ENCODE measurements at regions not wholly inside any gene's neighbourhood (a gene's known extent, or its start where the extent isn't known, plus 50 kb on each side); places are given as distances from the start of the nearest gene placed in this dataset.

- Histone ChIP-seq H3K14ac (ENCODE audit: low read length in 2 of 2) (no peak overlapping the region), H2AFZ (ENCODE audit: low read depth, low read length) (no peak overlapping the region), H3K4me2 (ENCODE audit: low read length, poor library complexity, severe bottlenecking) (no peak overlapping the region), H3K4me3 (ENCODE audit: insufficient read depth in 1 of 2, low read depth in 1 of 2, low read length in 2 of 2) (no peak overlapping the region), H3K27me3 (ENCODE audit: control insufficient read depth in 1 of 2, insufficient read depth in 1 of 2, low read length in 2 of 2) (no peaks in the 10 kb centered on the region), H3K27ac (ENCODE audit: low read length, poor library complexity, severe bottlenecking) (peak overlapping the region; percentile 90), H2BK12ac (ENCODE audit: low read length in 2 of 2) (no peak overlapping the region), H4K8ac (ENCODE audit: low read length) (no peak overlapping the region), H3K9me3 (ENCODE audit: control insufficient read depth, low read length) (no peaks in the 10 kb centered on the region), H2BK15ac (ENCODE audit: low read depth, poor library complexity, severe bottlenecking) (no peak overlapping the region), H2AK5ac (ENCODE audit: low read length, severe bottlenecking) (no peak overlapping the region), H3K23ac (ENCODE audit: low read length in 2 of 2) (no peak overlapping the region), H3K18ac (ENCODE audit: low read depth in 1 of 2, low read length in 2 of 2) (no peak overlapping the region), H2BK5ac (ENCODE audit: low read depth, low read length, poor library complexity, severe bottlenecking) (peak overlapping the region; percentile 70), H2BK120ac (ENCODE audit: low read depth, low read length) (no peak overlapping the region), H3K4ac (ENCODE audit: low read depth in 1 of 2, low read length in 2 of 2) (no peak overlapping the region), H3K9ac (ENCODE audit: low read length) (no peak overlapping the region), H4K91ac (ENCODE audit: low read length) (no peak overlapping the region), H3K36me3 (ENCODE audit: control insufficient read depth in 1 of 2, insufficient read depth in 2 of 2, low read depth in 1 of 2, low read length in 2 of 2) (peaks cover 0 to 6% of the 10 kb centered on the region in 2 experiments), H3K79me1 (replicated peaks; ENCODE audit: low read length, poor library complexity, severe bottlenecking) (peaks cover 2% of the 10 kb centered on the region), H3K4me1 (ENCODE audit: control insufficient read depth, insufficient read depth, low read depth, low read length) (peaks cover 9% of the 10 kb centered on the region)
- no peak for DNase-seq
- 97% methylated on average over 6 of the region's 6 CpGs for WGBS
Observed at GRCh38 chr9:90400091-90400490, 242.5 kb downstream of the DIRAS2 start.

- Histone ChIP-seq H3K27me3 (ENCODE audit: control insufficient read depth in 1 of 2, insufficient read depth in 1 of 2, low read length in 2 of 2) (no peaks in the 10 kb centered on the region), H3K27ac (ENCODE audit: low read length, poor library complexity, severe bottlenecking) (no peak overlapping the region), H2BK12ac (ENCODE audit: low read length in 2 of 2) (no peak overlapping the region), H3K4me3 (ENCODE audit: insufficient read depth in 1 of 2, low read depth in 1 of 2, low read length in 2 of 2) (no peak overlapping the region), H3K9me3 (ENCODE audit: control insufficient read depth, low read length) (peaks cover 36% of the 10 kb centered on the region), H3K4me1 (ENCODE audit: control insufficient read depth, insufficient read depth, low read depth, low read length) (no peaks in the 10 kb centered on the region), H4K91ac (ENCODE audit: low read length) (no peak overlapping the region), H3K9ac (ENCODE audit: low read length) (no peak overlapping the region), H3K36me3 (ENCODE audit: control insufficient read depth in 1 of 2, insufficient read depth in 2 of 2, low read depth in 1 of 2, low read length in 2 of 2) (peaks cover 0 to 11% of the 10 kb centered on the region in 2 experiments), H2AFZ (ENCODE audit: low read depth, low read length) (no peak overlapping the region), H4K8ac (ENCODE audit: low read length) (no peak overlapping the region), H3K23ac (ENCODE audit: low read length in 2 of 2) (no peak overlapping the region), H3K4ac (ENCODE audit: low read depth in 1 of 2, low read length in 2 of 2) (no peak overlapping the region), H3K14ac (ENCODE audit: low read length in 2 of 2) (no peak overlapping the region), H3K4me2 (ENCODE audit: low read length, poor library complexity, severe bottlenecking) (no peak overlapping the region), H2BK120ac (ENCODE audit: low read depth, low read length) (no peak overlapping the region), H3K18ac (ENCODE audit: low read depth in 1 of 2, low read length in 2 of 2) (no peak overlapping the region), H2BK15ac (ENCODE audit: low read depth, poor library complexity, severe bottlenecking) (no peak overlapping the region), H2BK5ac (ENCODE audit: low read depth, low read length, poor library complexity, severe bottlenecking) (no peak overlapping the region), H3K79me1 (replicated peaks; ENCODE audit: low read length, poor library complexity, severe bottlenecking) (peaks cover 5% of the 10 kb centered on the region), H2AK5ac (ENCODE audit: low read length, severe bottlenecking) (no peak overlapping the region)
- DNase-seq = no peak
- WGBS = 78% methylated on average over 3 of the region's 3 CpGs
Observed at GRCh38 chr9:90408659-90409058, 234.0 kb downstream of the DIRAS2 start.

GRCh38 chr9:90419221-90419851 is 223.3 kb downstream of the DIRAS2 start:
- 93% methylated on average over 4 of the region's 4 CpGs for WGBS
- DNase-seq = no peak
- H3K18ac ChIP-seq (ENCODE audit: low read depth in 1 of 2, low read length in 2 of 2) = no peak overlapping the region
- no peaks in the 10 kb centered on the region for H3K9me3 ChIP-seq (ENCODE audit: control insufficient read depth, low read length)
- H3K4ac ChIP-seq (ENCODE audit: low read depth in 1 of 2, low read length in 2 of 2) = no peak overlapping the region
- peaks cover 13% of the 10 kb centered on the region for H3K79me1 ChIP-seq (replicated peaks; ENCODE audit: low read length, poor library complexity, severe bottlenecking)
- no peak overlapping the region for H4K91ac ChIP-seq (ENCODE audit: low read length)
- H2BK5ac ChIP-seq (ENCODE audit: low read depth, low read length, poor library complexity, severe bottlenecking) = no peak overlapping the region
- no peak overlapping the region for H2AFZ ChIP-seq (ENCODE audit: low read depth, low read length)
- no peak overlapping the region for H3K14ac ChIP-seq (ENCODE audit: low read length in 2 of 2)
- no peak overlapping the region for H3K23ac ChIP-seq (ENCODE audit: low read length in 2 of 2)
- no peak overlapping the region for H2BK12ac ChIP-seq (ENCODE audit: low read length in 2 of 2)
- peaks cover 0 to 22% of the 10 kb centered on the region in 2 experiments for H3K36me3 ChIP-seq (ENCODE audit: control insufficient read depth in 1 of 2, insufficient read depth in 2 of 2, low read depth in 1 of 2, low read length in 2 of 2)
- peak overlapping the region; percentile 85 for H2AK5ac ChIP-seq (ENCODE audit: low read length, severe bottlenecking)
- no peak overlapping the region for H3K27ac ChIP-seq (ENCODE audit: low read length, poor library complexity, severe bottlenecking)
- no peak overlapping the region for H2BK15ac ChIP-seq (ENCODE audit: low read depth, poor library complexity, severe bottlenecking)
- peaks cover 18% of the 10 kb centered on the region for H3K4me1 ChIP-seq (ENCODE audit: control insufficient read depth, insufficient read depth, low read depth, low read length)
- no peak overlapping the region for H4K8ac ChIP-seq (ENCODE audit: low read length)
- H3K27me3 ChIP-seq (ENCODE audit: control insufficient read depth in 1 of 2, insufficient read depth in 1 of 2, low read length in 2 of 2) = no peaks in the 10 kb centered on the region
- no peak overlapping the region for H2BK120ac ChIP-seq (ENCODE audit: low read depth, low read length)
- no peak overlapping the region for H3K4me3 ChIP-seq (ENCODE audit: insufficient read depth in 1 of 2, low read depth in 1 of 2, low read length in 2 of 2)
- H3K9ac ChIP-seq (ENCODE audit: low read length) = no peak overlapping the region
- H3K4me2 ChIP-seq (ENCODE audit: low read length, poor library complexity, severe bottlenecking) = no peak overlapping the region

GRCh38 chr9:90420211-90420610 is 222.4 kb downstream of the DIRAS2 start:
- Histone ChIP-seq H4K8ac (ENCODE audit: low read length) (no peak overlapping the region), H4K91ac (ENCODE audit: low read length) (no peak overlapping the region), H3K27ac (ENCODE audit: low read length, poor library complexity, severe bottlenecking) (peak overlapping the region; percentile 27), H3K36me3 (ENCODE audit: control insufficient read depth in 1 of 2, insufficient read depth in 2 of 2, low read depth in 1 of 2, low read length in 2 of 2) (peaks cover 0 to 22% of the 10 kb centered on the region in 2 experiments), H2AFZ (ENCODE audit: low read depth, low read length) (no peak overlapping the region), H2BK120ac (ENCODE audit: low read depth, low read length) (no peak overlapping the region), H3K79me1 (replicated peaks; ENCODE audit: low read length, poor library complexity, severe bottlenecking) (peaks cover 13% of the 10 kb centered on the region), H3K27me3 (ENCODE audit: control insufficient read depth in 1 of 2, insufficient read depth in 1 of 2, low read length in 2 of 2) (no peaks in the 10 kb centered on the region), H3K18ac (ENCODE audit: low read depth in 1 of 2, low read length in 2 of 2) (no peak overlapping the region), H3K9me3 (ENCODE audit: control insufficient read depth, low read length) (no peaks in the 10 kb centered on the region), H3K14ac (ENCODE audit: low read length in 2 of 2) (no peak overlapping the region), H2AK5ac (ENCODE audit: low read length, severe bottlenecking) (peak overlapping the region; percentile 96), H3K23ac (ENCODE audit: low read length in 2 of 2) (no peak overlapping the region), H2BK12ac (ENCODE audit: low read length in 2 of 2) (no peak overlapping the region), H3K4ac (ENCODE audit: low read depth in 1 of 2, low read length in 2 of 2) (no peak overlapping the region), H2BK5ac (ENCODE audit: low read depth, low read length, poor library complexity, severe bottlenecking) (no peak overlapping the region), H3K4me1 (ENCODE audit: control insufficient read depth, insufficient read depth, low read depth, low read length) (peaks cover 18% of the 10 kb centered on the region), H3K4me2 (ENCODE audit: low read length, poor library complexity, severe bottlenecking) (no peak overlapping the region), H3K9ac (ENCODE audit: low read length) (no peak overlapping the region), H2BK15ac (ENCODE audit: low read depth, poor library complexity, severe bottlenecking) (no peak overlapping the region), H3K4me3 (ENCODE audit: insufficient read depth in 1 of 2, low read depth in 1 of 2, low read length in 2 of 2) (no peak overlapping the region)
- DNase-seq = no peak
- 86% methylated on average over 2 of the region's 3 CpGs for WGBS
